ENCODE measurements at regions not wholly inside any gene's neighbourhood (a gene's known extent, or its start where the extent isn't known, plus 50 kb on each side); places are given as distances from the start of the nearest gene placed in this dataset.

- no peak overlapping the region for H3K4me3 ChIP-seq (ENCODE audit: low read length)
- no peak overlapping the region for H3K27ac ChIP-seq (ENCODE audit: low read length)
- peak in 1 of 2 donors; percentile 44 for DNase-seq
- peaks cover 40% of the 10 kb centered on the region for H3K4me1 ChIP-seq (ENCODE audit: control insufficient read depth, insufficient read depth, low read length)
- no peaks in the 10 kb centered on the region for H3K36me3 ChIP-seq (ENCODE audit: control insufficient read depth, insufficient read depth, low read length)
- WGBS (ENCODE audit: insufficient coverage, low lambda C conversion rate) = no CpG with 5 or more reads among the region's 13 CpGs
- H3K27me3 ChIP-seq (ENCODE audit: control insufficient read depth, insufficient read depth, low read length) = no peaks in the 10 kb centered on the region
- no peaks in the 10 kb centered on the region for H3K9me3 ChIP-seq (ENCODE audit: control insufficient read depth, low read depth, low read length)
Measured at GRCh38 chr2:41967476-41968181, 80.2 kb upstream of the PKDCC start.

GRCh38 chr2:41968182-41968578 is 79.6 kb upstream of the PKDCC start:
- H3K27ac ChIP-seq (ENCODE audit: low read length) = no peak overlapping the region
- DNase-seq = no peak
- WGBS (ENCODE audit: insufficient coverage, low lambda C conversion rate) = 83% methylated on average over 1 of the region's 2 CpGs
- H3K4me3 ChIP-seq (ENCODE audit: low read length) = no peak overlapping the region
- no peaks in the 10 kb centered on the region for H3K27me3 ChIP-seq (ENCODE audit: control insufficient read depth, insufficient read depth, low read length)
- no peaks in the 10 kb centered on the region for H3K36me3 ChIP-seq (ENCODE audit: control insufficient read depth, insufficient read depth, low read length)
- H3K4me1 ChIP-seq (ENCODE audit: control insufficient read depth, insufficient read depth, low read length) = peaks cover 37% of the 10 kb centered on the region
- no peaks in the 10 kb centered on the region for H3K9me3 ChIP-seq (ENCODE audit: control insufficient read depth, low read depth, low read length)

- Histone ChIP-seq H3K4me3 (ENCODE audit: low read length) (no peak overlapping the region), H3K27me3 (ENCODE audit: control insufficient read depth, insufficient read depth, low read length) (no peaks in the 10 kb centered on the region), H3K36me3 (ENCODE audit: control insufficient read depth, insufficient read depth, low read length) (no peaks in the 10 kb centered on the region), H3K4me1 (ENCODE audit: control insufficient read depth, insufficient read depth, low read length) (peaks cover 20% of the 10 kb centered on the region), H3K27ac (ENCODE audit: low read length) (no peak overlapping the region), H3K9me3 (ENCODE audit: control insufficient read depth, low read depth, low read length) (no peaks in the 10 kb centered on the region)
- DNase-seq = no peak
- no CpG with 5 or more reads among the region's 8 CpGs for WGBS (ENCODE audit: insufficient coverage, low lambda C conversion rate)
Measured at GRCh38 chr2:41970988-41971660, 76.7 kb upstream of the PKDCC start.

GRCh38 chr2:41972179-41972578 is 75.6 kb upstream of the PKDCC start:
- Histone ChIP-seq H3K4me3 (ENCODE audit: low read length) (no peak overlapping the region), H3K27me3 (ENCODE audit: control insufficient read depth, insufficient read depth, low read length) (no peaks in the 10 kb centered on the region), H3K36me3 (ENCODE audit: control insufficient read depth, insufficient read depth, low read length) (no peaks in the 10 kb centered on the region), H3K9me3 (ENCODE audit: control insufficient read depth, low read depth, low read length) (no peaks in the 10 kb centered on the region), H3K4me1 (ENCODE audit: control insufficient read depth, insufficient read depth, low read length) (peaks cover 14% of the 10 kb centered on the region), H3K27ac (ENCODE audit: low read length) (no peak overlapping the region)
- no peak for DNase-seq
- no CpG with 5 or more reads among the region's 2 CpGs for WGBS (ENCODE audit: insufficient coverage, low lambda C conversion rate)

GRCh38 chr2:41972819-41973218 is 75.0 kb upstream of the PKDCC start:
- Histone ChIP-seq H3K27ac (ENCODE audit: low read length) (no peak overlapping the region), H3K4me3 (ENCODE audit: low read length) (no peak overlapping the region), H3K4me1 (ENCODE audit: control insufficient read depth, insufficient read depth, low read length) (peaks cover 7% of the 10 kb centered on the region), H3K27me3 (ENCODE audit: control insufficient read depth, insufficient read depth, low read length) (no peaks in the 10 kb centered on the region), H3K9me3 (ENCODE audit: control insufficient read depth, low read depth, low read length) (no peaks in the 10 kb centered on the region), H3K36me3 (ENCODE audit: control insufficient read depth, insufficient read depth, low read length) (no peaks in the 10 kb centered on the region)
- no CpG with 5 or more reads among the region's 8 CpGs for whole genome bisulfite sequencing (ENCODE audit: insufficient coverage, low lambda C conversion rate)
- no peak for DNase-seq

GRCh38 chr2:41973871-41974270 is 74.0 kb upstream of the PKDCC start:
- Histone ChIP-seq H3K27me3 (ENCODE audit: control insufficient read depth, insufficient read depth, low read length) (no peaks in the 10 kb centered on the region), H3K9me3 (ENCODE audit: control insufficient read depth, low read depth, low read length) (no peaks in the 10 kb centered on the region)
- no CpG with 5 or more reads among the region's 4 CpGs for WGBS (ENCODE audit: insufficient coverage, low lambda C conversion rate)

GRCh38 chr2:41981417-41981816 is 66.4 kb upstream of the PKDCC start:
- H3K9me3 ChIP-seq (ENCODE audit: control insufficient read depth, low read depth, low read length) = no peaks in the 10 kb centered on the region
- H3K4me3 ChIP-seq (ENCODE audit: low read length) = no peak overlapping the region
- no CpG with 5 or more reads among the region's 1 CpG for WGBS (ENCODE audit: insufficient coverage, low lambda C conversion rate)
- no peaks in the 10 kb centered on the region for H3K4me1 ChIP-seq (ENCODE audit: control insufficient read depth, insufficient read depth, low read length)
- H3K27ac ChIP-seq (ENCODE audit: low read length) = no peak overlapping the region
- no peak for DNase-seq
- H3K36me3 ChIP-seq (ENCODE audit: control insufficient read depth, insufficient read depth, low read length) = no peaks in the 10 kb centered on the region
- no peaks in the 10 kb centered on the region for H3K27me3 ChIP-seq (ENCODE audit: control insufficient read depth, insufficient read depth, low read length)

More at GRCh38 chr2:41973871-41974270, 74.0 kb upstream of the PKDCC start:
- no peak for DNase-seq
- Histone ChIP-seq H3K4me3 (ENCODE audit: low read length) (no peak overlapping the region), H3K36me3 (ENCODE audit: control insufficient read depth, insufficient read depth, low read length) (no peaks in the 10 kb centered on the region), H3K27ac (ENCODE audit: low read length) (no peak overlapping the region), H3K4me1 (ENCODE audit: control insufficient read depth, insufficient read depth, low read length) (no peaks in the 10 kb centered on the region)

- Histone ChIP-seq H3K4me1 (ENCODE audit: control insufficient read depth, insufficient read depth, low read length) (no peaks in the 10 kb centered on the region), H3K27me3 (ENCODE audit: control insufficient read depth, insufficient read depth, low read length) (no peaks in the 10 kb centered on the region), H3K36me3 (ENCODE audit: control insufficient read depth, insufficient read depth, low read length) (no peaks in the 10 kb centered on the region), H3K9me3 (ENCODE audit: control insufficient read depth, low read depth, low read length) (no peaks in the 10 kb centered on the region), H3K4me3 (ENCODE audit: low read length) (no peak overlapping the region), H3K27ac (ENCODE audit: low read length) (no peak overlapping the region)
- no CpG with 5 or more reads among the region's 5 CpGs for WGBS (ENCODE audit: insufficient coverage, low lambda C conversion rate)
- DNase-seq = no peak
Measured at GRCh38 chr2:41985573-41986095, 62.2 kb upstream of the PKDCC start.

- no CpG with 5 or more reads among the region's 3 CpGs for WGBS (ENCODE audit: insufficient coverage, low lambda C conversion rate)
- H3K27me3 ChIP-seq (ENCODE audit: control insufficient read depth, insufficient read depth, low read length) = no peaks in the 10 kb centered on the region
- no peak overlapping the region for H3K4me3 ChIP-seq (ENCODE audit: low read length)
- H3K9me3 ChIP-seq (ENCODE audit: control insufficient read depth, low read depth, low read length) = peaks cover 2% of the 10 kb centered on the region
- no peaks in the 10 kb centered on the region for H3K4me1 ChIP-seq (ENCODE audit: control insufficient read depth, insufficient read depth, low read length)
- no peaks in the 10 kb centered on the region for H3K36me3 ChIP-seq (ENCODE audit: control insufficient read depth, insufficient read depth, low read length)
- DNase-seq = no peak
- H3K27ac ChIP-seq (ENCODE audit: low read length) = no peak overlapping the region
Measured at GRCh38 chr2:41989501-41990180, 58.2 kb upstream of the PKDCC start.

- DNase-seq = no peak
- no peak overlapping the region for H3K4me3 ChIP-seq (ENCODE audit: low read length)
- H3K36me3 ChIP-seq (ENCODE audit: control insufficient read depth, insufficient read depth, low read length) = no peaks in the 10 kb centered on the region
- peaks cover 8% of the 10 kb centered on the region for H3K9me3 ChIP-seq (ENCODE audit: control insufficient read depth, low read depth, low read length)
- no peaks in the 10 kb centered on the region for H3K4me1 ChIP-seq (ENCODE audit: control insufficient read depth, insufficient read depth, low read length)
- 83% methylated on average over 1 of the region's 4 CpGs for WGBS (ENCODE audit: insufficient coverage, low lambda C conversion rate)
- no peak overlapping the region for H3K27ac ChIP-seq (ENCODE audit: low read length)
- no peaks in the 10 kb centered on the region for H3K27me3 ChIP-seq (ENCODE audit: control insufficient read depth, insufficient read depth, low read length)
Measured at GRCh38 chr2:41990245-41990644, 57.6 kb upstream of the PKDCC start.
